Neural progenitor cell (in vitro differentiated cells): ENCODE measurements at regions not wholly inside any gene's neighbourhood (a gene's known extent, or its start where the extent isn't known, plus 50 kb on each side); places are given as distances from the start of the nearest gene placed in this dataset.

ENCODE experiments used
- DNase-seq: peaks from one replicate; pipeline ENCODE4 v3.0.0-alpha.2; 2016; ENCODE audit warnings: low spot score
- H2AFZ ChIP-seq: fragments of 200-600 bp; sonication (generic); replicated peaks from 2 replicates; pipeline ENCODE4 v1.6.1; 2016; ENCODE audit warnings: antibody characterized with exemption
- H3F3A ChIP-seq: fragments of 200-600 bp; sonication (generic); 2 replicates; pipeline ENCODE4 v1.6.1; 2016; ENCODE audit warnings: antibody characterized with exemption, low read depth
- H3K27ac ChIP-seq: fragments of 200-600 bp; sonication (generic); 2 replicates; pipeline ENCODE4 v1.5.1; 2016; ENCODE audit warnings: mild to moderate bottlenecking
- H3K27me3 ChIP-seq: fragments of 200-600 bp; sonication (generic); 2 replicates; pipeline ENCODE4 v1.6.1; 2016; ENCODE audit warnings: mild to moderate bottlenecking, moderate library complexity
- H3K36me3 ChIP-seq: fragments of 200-600 bp; sonication (generic); 2 replicates; pipeline ENCODE4 v1.5.1; 2016
- H3K4me1 ChIP-seq: fragments of 200-600 bp; sonication (generic); 2 replicates; pipeline ENCODE4 v1.6.1; 2016; ENCODE audit warnings: mixed run types
- H3K4me2 ChIP-seq: fragments of 200-600 bp; sonication (generic); 2 replicates; pipeline ENCODE4 v1.6.1; 2016
- H3K4me3 ChIP-seq: fragments of 200-600 bp; sonication (generic); 2 replicates; pipeline ENCODE4 v1.5.1; 2016
- H3K79me2 ChIP-seq: fragments of 200-600 bp; sonication (generic); 2 replicates; pipeline ENCODE4 v1.6.1; 2016; ENCODE audit warnings: low read depth
- H3K9ac ChIP-seq: fragments of 200-600 bp; sonication (generic); 2 replicates; pipeline ENCODE4 v1.6.1; 2016
- H3K9me3 ChIP-seq: fragments of 200-600 bp; sonication (generic); 2 replicates; pipeline ENCODE4 v1.5.1; 2016; ENCODE audit warnings: low read depth
- H4K20me1 ChIP-seq: fragments of 200-600 bp; sonication (generic); 2 replicates; pipeline ENCODE4 v1.6.1; 2016; ENCODE audit warnings: low read depth
- H3K27ac Mint-ChIP-seq: 3 replicates; pipeline ENCODE4 v1.8.0; 2021; ENCODE audit warnings: mixed read lengths
- H3K27me3 Mint-ChIP-seq: 2 replicates; pipeline ENCODE4 v1.8.0; 2022; ENCODE audit warnings: low read depth, mild to moderate bottlenecking, inconsistent platforms, moderate library complexity, mixed read lengths; ENCODE audit not compliant: insufficient read depth
- H3K36me3 Mint-ChIP-seq: 3 replicates; pipeline ENCODE4 v1.8.0; 2021; ENCODE audit warnings: mixed read lengths
- H3K4me1 Mint-ChIP-seq: 3 replicates; pipeline ENCODE4 v1.8.0; 2021; ENCODE audit warnings: mixed read lengths
- H3K4me3 Mint-ChIP-seq: 3 replicates; pipeline ENCODE4 v1.8.0; 2021; ENCODE audit warnings: mild to moderate bottlenecking, moderate library complexity, mixed read lengths
- H3K9me3 Mint-ChIP-seq: 3 replicates; pipeline ENCODE4 v1.8.0; 2020; ENCODE audit warnings: mixed read lengths
- CTCF ChIP-seq: fragments of 200-600 bp; sonication (generic); IDR thresholded peaks from 2 replicates; pipeline ENCODE4 v1.5.1; 2017; ENCODE audit warnings: antibody characterized with exemption, mild to moderate bottlenecking
- EZH2 ChIP-seq: fragments of 200-600 bp; sonication (generic); IDR thresholded peaks from 2 replicates; pipeline ENCODE4 v1.6.1; 2017; ENCODE audit warnings: antibody characterized with exemption, mild to moderate bottlenecking, moderate library complexity
- EZH2phosphoT487 ChIP-seq: fragments of 200-600 bp; sonication (generic); IDR thresholded peaks from 2 replicates; pipeline ENCODE4 v1.6.1; 2017; ENCODE audit warnings: antibody characterized with exemption

- Histone ChIP-seq H3K27me3 (no peaks in the 10 kb centered on the region), H2AFZ (no peak overlapping the region), H3K4me3 (no peak overlapping the region), H4K20me1 (no peaks in the 10 kb centered on the region), H3K9me3 (no peaks in the 10 kb centered on the region), H3K36me3 (no peaks in the 10 kb centered on the region), H3K9ac (no peak overlapping the region), H3K4me1 (peaks cover 30% of the 10 kb centered on the region), H3K79me2 (no peaks in the 10 kb centered on the region), H3K27ac (no peak overlapping the region), H3F3A (peaks cover 15% of the 10 kb centered on the region), H3K4me2 (peak overlapping the region; percentile 12)
- DNase-seq: peak; percentile 31
- H3K36me3 Mint-ChIP-seq: no peaks in the 10 kb centered on the region
- peaks cover 15% of the 10 kb centered on the region for H3K4me1 Mint-ChIP-seq
- no peaks in the 10 kb centered on the region for H3K9me3 Mint-ChIP-seq
- H3K27ac Mint-ChIP-seq: no peak overlapping the region
- H3K27me3 Mint-ChIP-seq: no peaks in the 10 kb centered on the region
- H3K4me3 Mint-ChIP-seq: no peak overlapping the region
- TF ChIP-seq EZH2: no peak
- TF ChIP-seq EZH2phosphoT487: no peak
- no peak for TF ChIP-seq CTCF
Observed at GRCh38 chr9:119588874-119589744, 219.9 kb upstream of the BRINP1 start.

DNA sequence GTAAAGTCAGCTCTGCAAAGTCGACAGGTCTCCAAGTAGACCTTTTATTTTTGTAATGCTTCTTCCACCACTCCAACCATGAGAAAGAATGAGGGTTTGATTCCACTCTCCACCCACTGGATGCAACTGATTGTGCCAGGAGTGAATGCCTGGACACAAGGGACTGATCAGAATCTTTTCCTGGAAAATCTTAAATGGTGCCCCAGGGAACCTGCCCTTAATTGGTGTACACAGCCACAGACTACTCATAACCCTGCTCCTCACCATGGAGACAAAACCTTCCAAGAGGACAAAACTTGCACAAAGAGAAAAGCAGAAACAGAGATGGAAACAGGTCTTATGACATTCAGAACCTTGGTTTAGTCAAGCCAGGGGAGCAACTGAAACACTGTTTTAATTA lies 208.6 kb upstream of the BRINP1 start:
- no peak for DNase-seq
- peaks cover 6% of the 10 kb centered on the region for H3K4me1 Mint-ChIP-seq
- no peaks in the 10 kb centered on the region for H3K9me3 Mint-ChIP-seq
- no peak for TF ChIP-seq EZH2
- no peak for TF ChIP-seq CTCF
- TF ChIP-seq EZH2phosphoT487: no peak
- H3K9me3 ChIP-seq: no peaks in the 10 kb centered on the region
- H3K79me2 ChIP-seq: no peaks in the 10 kb centered on the region
- H3K9ac ChIP-seq: no peak overlapping the region
- no peaks in the 10 kb centered on the region for H3K27me3 ChIP-seq
- no peaks in the 10 kb centered on the region for H3F3A ChIP-seq
- H4K20me1 ChIP-seq: no peaks in the 10 kb centered on the region
- no peak overlapping the region for H3K4me2 ChIP-seq
- H3K4me1 ChIP-seq: no peaks in the 10 kb centered on the region
- H3K36me3 Mint-ChIP-seq: no peaks in the 10 kb centered on the region
- no peak overlapping the region for H3K4me3 Mint-ChIP-seq
- peaks cover 2% of the 10 kb centered on the region for H3K27me3 Mint-ChIP-seq
- H3K27ac ChIP-seq: no peak overlapping the region
- no peaks in the 10 kb centered on the region for H3K36me3 ChIP-seq
- H2AFZ ChIP-seq: no peak overlapping the region
- no peak overlapping the region for H3K27ac Mint-ChIP-seq
- H3K4me3 ChIP-seq: no peak overlapping the region

DNA sequence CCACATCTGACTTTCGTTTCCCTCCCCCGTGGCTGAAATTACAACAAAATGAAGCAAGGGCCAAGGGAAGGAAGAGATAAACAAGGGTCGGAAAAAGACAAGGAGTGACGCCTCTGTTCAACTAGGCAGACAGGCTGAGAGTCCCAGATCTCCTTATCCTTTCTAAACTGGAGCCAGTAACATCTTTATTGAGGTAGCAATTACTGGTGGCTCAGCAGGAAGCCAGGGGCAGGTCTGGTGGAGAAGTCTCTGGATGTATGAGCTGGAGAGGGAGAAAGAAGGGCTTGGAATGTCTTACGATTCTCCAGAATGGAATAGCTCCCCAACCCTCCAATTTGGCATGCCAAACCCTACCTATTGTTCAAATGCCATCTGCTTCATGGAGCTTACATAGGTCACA lies 190.8 kb upstream of the BRINP1 start:
- H3K4me2 ChIP-seq: no peak overlapping the region
- H3K27me3 Mint-ChIP-seq: peaks cover 7% of the 10 kb centered on the region
- H3K27me3 ChIP-seq: no peaks in the 10 kb centered on the region
- no peak overlapping the region for H3K9ac ChIP-seq
- no peaks in the 10 kb centered on the region for H3K9me3 Mint-ChIP-seq
- H3K4me3 Mint-ChIP-seq: no peak overlapping the region
- no peak overlapping the region for H2AFZ ChIP-seq
- no peaks in the 10 kb centered on the region for H3K9me3 ChIP-seq
- H3K36me3 Mint-ChIP-seq: no peaks in the 10 kb centered on the region
- peaks cover 5% of the 10 kb centered on the region for H3K4me1 ChIP-seq
- H3K4me3 ChIP-seq: no peak overlapping the region
- H3K36me3 ChIP-seq: no peaks in the 10 kb centered on the region
- H3K27ac Mint-ChIP-seq: no peak overlapping the region
- TF ChIP-seq CTCF: no peak
- TF ChIP-seq EZH2phosphoT487: no peak
- no peak for TF ChIP-seq EZH2
- no peak for DNase-seq
- no peaks in the 10 kb centered on the region for H3F3A ChIP-seq
- no peak overlapping the region for H3K27ac ChIP-seq
- H4K20me1 ChIP-seq: no peaks in the 10 kb centered on the region
- no peaks in the 10 kb centered on the region for H3K79me2 ChIP-seq
- H3K4me1 Mint-ChIP-seq: peaks cover 5% of the 10 kb centered on the region
